Left ventricle myocardium inferior (tissue), 1 donor: ENCODE measurements at regions not wholly inside any gene's neighbourhood (a gene's known extent, or its start where the extent isn't known, plus 50 kb on each side); places are given as distances from the start of the nearest gene placed in this dataset.

ENCODE experiments used
- DNase-seq: peaks from one replicate; pipeline ENCODE4 v3.0.0-alpha.2; 2020
- H3K27ac ChIP-seq: fragments of 200-600 bp; replicated peaks from 2 replicates; pipeline ENCODE4 v1.8.0; 2021
- H3K27me3 ChIP-seq: fragments of 200-600 bp; 2 replicates; pipeline ENCODE4 v1.8.0; 2021; ENCODE audit warnings: low read depth
- H3K36me3 ChIP-seq: fragments of 200-600 bp; 2 replicates; pipeline ENCODE4 v1.8.0; 2021
- H3K4me1 ChIP-seq: fragments of 200-600 bp; 2 replicates; pipeline ENCODE4 v1.8.0; 2021
- H3K4me3 ChIP-seq: fragments of 200-600 bp; 2 replicates; pipeline ENCODE4 v1.8.0; 2021; ENCODE audit warnings: mild to moderate bottlenecking, moderate library complexity
- H3K9me3 ChIP-seq: fragments of 200-600 bp; replicated peaks from 2 replicates; pipeline ENCODE4 v1.8.0; 2021
- CTCF ChIP-seq: fragments of 200-600 bp; IDR thresholded peaks from 2 replicates; pipeline ENCODE4 v1.8.0; 2021; ENCODE audit warnings: antibody characterized with exemption, mild to moderate bottlenecking, borderline replicate concordance
- intact Hi-C: fragments of 100-400 bp; cut with micrococcal nuclease; formaldehyde crosslinking; loops from one replicate; pipeline ENCODE4 v1.11.0; 2022
- donor health status: DM: no; HTN: yes; CAD: no; lungs with severe emphysema.

GRCh38 chr2:123283431-123283830 lies 741.7 kb upstream of the CNTNAP5 start:
- no peaks in the 10 kb centered on the region for H3K4me1 ChIP-seq
- TF ChIP-seq CTCF, result no peak
- DNase-seq, result no peak
- intact Hi-C loops, result no loop called here
- peaks cover 13% of the 10 kb centered on the region for H3K9me3 ChIP-seq
- H3K4me3 ChIP-seq, result no peak overlapping the region
- no peaks in the 10 kb centered on the region for H3K27me3 ChIP-seq
- no peaks in the 10 kb centered on the region for H3K36me3 ChIP-seq
- H3K27ac ChIP-seq, result no peak overlapping the region

GRCh38 chr2:123303731-123304130 lies 721.4 kb upstream of the CNTNAP5 start:
- Histone ChIP-seq H3K9me3 (peaks cover 32% of the 10 kb centered on the region), H3K36me3 (no peaks in the 10 kb centered on the region), H3K4me3 (no peak overlapping the region), H3K27ac (no peak overlapping the region), H3K4me1 (no peaks in the 10 kb centered on the region), H3K27me3 (no peaks in the 10 kb centered on the region)
- DNase-seq, result no peak
- intact Hi-C loops, result no loop called here
- no peak for TF ChIP-seq CTCF
